Lower lobe of right lung (tissue), 2 donors: ENCODE measurements at regions not wholly inside any gene's neighbourhood (a gene's known extent, or its start where the extent isn't known, plus 50 kb on each side); places are given as distances from the start of the nearest gene placed in this dataset.

ENCODE experiments used
- ATAC-seq, 2 donors: fragments of 200-7000 bp; cut with Tn5 transposase; one replicate each; pipeline ENCODE4 v1.9.1; 2020 to 2022; ENCODE audit warnings: mild to moderate bottlenecking in 2 of 2, moderate library complexity in 2 of 2
- DNase-seq: peaks from one replicate; pipeline ENCODE4 v3.0.0-alpha.2; 2020
- H3K27ac ChIP-seq: fragments of 200-600 bp; one replicate; pipeline ENCODE4 v1.8.0; 2022
- H3K27me3 ChIP-seq: fragments of 200-600 bp; one replicate; pipeline ENCODE4 v1.8.0; 2022; ENCODE audit warnings: low read depth
- H3K36me3 ChIP-seq: fragments of 200-600 bp; one replicate; pipeline ENCODE4 v1.8.0; 2022; ENCODE audit warnings: mild to moderate bottlenecking
- H3K4me1 ChIP-seq: fragments of 200-600 bp; one replicate; pipeline ENCODE4 v1.8.0; 2022
- H3K4me3 ChIP-seq: fragments of 200-600 bp; one replicate; pipeline ENCODE4 v1.8.0; 2022; ENCODE audit warnings: mild to moderate bottlenecking
- H3K9me3 ChIP-seq: fragments of 200-600 bp; one replicate; pipeline ENCODE4 v1.8.0; 2022
- CTCF ChIP-seq: fragments of 200-600 bp; IDR thresholded peaks from one replicate; pipeline ENCODE4 v1.8.0; 2022; ENCODE audit warnings: antibody characterized with exemption, mild to moderate bottlenecking
- intact Hi-C: fragments of 100-400 bp; cut with DNase I; formaldehyde crosslinking; loops from one replicate; pipeline ENCODE4 v1.11.0; 2022
- donor health status: DM: no; HTN: yes; CAD: no; lungs with severe emphysema.

DNA sequence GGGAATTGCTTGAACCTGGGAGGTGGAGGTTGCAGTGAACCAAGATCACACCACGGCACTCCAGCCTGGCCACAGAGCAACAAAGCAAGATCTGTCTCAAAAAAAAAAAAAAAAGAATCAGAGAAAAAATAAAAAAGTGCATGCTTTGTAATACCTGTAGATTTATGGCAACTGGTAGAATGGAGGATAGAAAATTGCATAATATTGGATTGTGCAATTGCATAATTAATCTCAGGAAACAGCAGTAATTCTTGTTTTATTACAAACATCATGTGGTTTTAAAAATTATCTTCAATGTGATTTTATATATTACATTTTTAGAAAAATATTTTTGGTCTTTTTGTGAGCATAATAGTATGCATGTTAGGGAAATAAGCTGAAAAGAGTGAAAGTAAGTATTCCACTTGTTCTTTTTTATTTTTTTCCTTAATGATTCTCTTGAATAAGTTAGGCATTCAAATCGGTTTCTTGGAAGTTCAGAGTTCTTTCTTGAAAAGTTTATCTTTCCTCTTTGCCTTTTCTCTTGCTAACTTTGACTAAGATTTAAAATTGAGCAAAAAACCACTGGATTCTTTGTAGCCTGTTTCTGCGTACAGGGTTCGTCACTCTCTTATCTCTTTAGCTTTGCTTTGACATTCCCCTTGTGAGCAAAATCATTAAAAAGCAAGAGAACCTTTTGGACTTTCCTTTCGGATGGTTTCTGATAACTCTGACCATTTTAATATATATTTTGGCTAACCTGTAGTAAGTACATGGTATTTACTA is 127.5 kb upstream of the ADAMTS5 start:
- H3K9me3 ChIP-seq = no peaks in the 10 kb centered on the region
- H3K36me3 ChIP-seq = no peaks in the 10 kb centered on the region
- ATAC-seq = no peak
- intact Hi-C loops = no loop called here
- H3K27ac ChIP-seq = no peak overlapping the region
- no peaks in the 10 kb centered on the region for H3K4me1 ChIP-seq
- no peak for TF ChIP-seq CTCF
- DNase-seq = no peak
- H3K27me3 ChIP-seq = no peaks in the 10 kb centered on the region
- H3K4me3 ChIP-seq = no peak overlapping the region

- Histone ChIP-seq H3K36me3 (no peaks in the 10 kb centered on the region), H3K27ac (no peak overlapping the region), H3K9me3 (no peaks in the 10 kb centered on the region), H3K4me1 (no peaks in the 10 kb centered on the region), H3K27me3 (no peaks in the 10 kb centered on the region), H3K4me3 (no peak overlapping the region)
- intact Hi-C loops = no loop called here
- ATAC-seq (no peak), DNase-seq (no peak)
- TF ChIP-seq CTCF = no peak
Observed at GRCh38 chr21:27086630-27087029, 119.7 kb upstream of the ADAMTS5 start.

DNA sequence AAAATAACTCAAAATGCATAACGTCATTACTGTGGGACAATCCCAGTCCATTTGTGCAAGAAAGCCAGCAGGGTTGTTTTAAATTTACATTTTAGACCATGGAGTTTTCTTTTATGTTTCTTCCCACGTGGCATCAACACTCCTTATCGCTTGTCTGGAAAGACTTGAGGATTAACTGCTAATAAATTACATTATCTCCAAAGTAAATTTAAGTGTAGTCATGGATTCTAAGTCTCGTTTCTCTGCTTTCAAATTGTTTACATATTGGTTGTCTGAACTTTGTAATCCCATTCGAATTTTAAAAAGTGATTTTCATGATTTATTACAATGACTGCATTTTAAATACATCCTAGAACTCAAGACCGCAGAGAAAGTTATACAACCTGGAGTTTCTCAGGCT is 119.3 kb upstream of the ADAMTS5 start:
- no peak overlapping the region for H3K27ac ChIP-seq
- H3K4me3 ChIP-seq = no peak overlapping the region
- ATAC-seq (no peak), DNase-seq (no peak)
- no peak for TF ChIP-seq CTCF
- H3K36me3 ChIP-seq = no peaks in the 10 kb centered on the region
- H3K9me3 ChIP-seq = no peaks in the 10 kb centered on the region
- no peaks in the 10 kb centered on the region for H3K4me1 ChIP-seq
- intact Hi-C loops = no loop called here
- no peaks in the 10 kb centered on the region for H3K27me3 ChIP-seq

DNA sequence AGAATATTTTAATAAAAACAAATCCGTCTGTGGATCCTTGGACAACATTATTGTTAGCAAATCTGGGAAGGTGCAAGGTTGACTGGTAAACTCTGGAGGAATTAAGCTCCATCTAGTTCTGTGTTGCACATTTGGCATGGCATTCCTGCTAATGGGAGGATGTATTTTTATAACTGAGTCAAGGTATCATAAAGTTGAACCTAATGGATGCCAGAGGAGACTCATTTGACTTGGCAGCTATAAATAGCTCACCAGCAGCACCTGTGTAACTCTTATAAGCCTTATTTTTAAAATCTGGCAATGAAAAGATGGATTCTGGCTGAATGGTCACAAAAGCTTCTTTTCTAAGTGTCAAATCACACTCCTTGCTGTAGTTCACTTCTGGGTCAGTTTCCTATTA is 118.5 kb upstream of the ADAMTS5 start:
- Histone ChIP-seq H3K27ac (no peak overlapping the region), H3K9me3 (no peaks in the 10 kb centered on the region), H3K4me1 (no peaks in the 10 kb centered on the region), H3K27me3 (no peaks in the 10 kb centered on the region), H3K4me3 (no peak overlapping the region), H3K36me3 (no peaks in the 10 kb centered on the region)
- ATAC-seq (no peak), DNase-seq (no peak)
- intact Hi-C loops = no loop called here
- no peak for TF ChIP-seq CTCF

GRCh38 chr21:27083144-27083543 is 116.3 kb upstream of the ADAMTS5 start:
- no peak overlapping the region for H3K4me3 ChIP-seq
- intact Hi-C loops = no loop called here
- no peak for ATAC-seq

More at GRCh38 chr21:27083144-27083543, 116.3 kb upstream of the ADAMTS5 start:
- H3K27ac ChIP-seq = no peak overlapping the region
- H3K27me3 ChIP-seq = no peaks in the 10 kb centered on the region
- no peak for TF ChIP-seq CTCF
- no peaks in the 10 kb centered on the region for H3K4me1 ChIP-seq
- H3K36me3 ChIP-seq = no peaks in the 10 kb centered on the region
- no peaks in the 10 kb centered on the region for H3K9me3 ChIP-seq
- no peak for DNase-seq
